HCT116 (cell line): ENCODE measurements at regions not wholly inside any gene's neighbourhood (a gene's known extent, or its start where the extent isn't known, plus 50 kb on each side); places are given as distances from the start of the nearest gene placed in this dataset.

ENCODE experiments used
- ATAC-seq: fragments of 200-7000 bp; cut with Tn5 transposase; 2 replicates; pipeline ENCODE4 v1.9.1; 2020; ENCODE audit warnings: mild to moderate bottlenecking, moderate library complexity
- BruUV-seq: library from RNA; stranded (reverse); fragments of 400-500 nt; replicated peaks from 2 replicates; lab custom pipeline; 2021; lab: Mats Ljungman, UMichigan
- CTCF ChIA-PET: fragments of 300-600 bp; sonication (Branson Sonifier 250); formaldehyde crosslinking; loops from one replicate; lab custom pipeline; 2021; ENCODE audit warnings: antibody characterized with exemption; lab: Charles Lee
- POLR2A ChIA-PET: fragments of 300-600, 350-600 bp; sonication (Branson Sonifier 250); formaldehyde crosslinking; loops from one replicate; lab custom pipeline; 2021; ENCODE audit warnings: antibody characterized with exemption; lab: Charles Lee
- RAD21 ChIA-PET, 2 experiments: fragments of 300-600 bp; sonication (Branson Sonifier 250); formaldehyde crosslinking; loops; one replicate each; lab custom pipeline; 2023; ENCODE audit warnings: low total read pairs in 2 of 2; ENCODE audit not compliant: uncharacterized antibody in 2 of 2, unreplicated experiment in 2 of 2, low non-redundant PET in 1 of 2; lab: Charles Lee
- DNase-seq: peaks from one replicate; pipeline ENCODE4 v3.0.0-alpha.2; 2010; ENCODE audit warnings: low read depth, low spot score
- H2AFZ ChIP-seq: fragments of 200-600 bp; shearing (Covaris generic), sonication (generic); 2 replicates; pipeline ENCODE4 v1.6.1; 2017; ENCODE audit warnings: low read depth, mixed run types, mixed read lengths, antibody characterized with exemption, low read length; ENCODE audit not compliant: poor library complexity, severe bottlenecking
- H3K27ac ChIP-seq: 2 replicates; pipeline ENCODE4 v1.5.1; 2012; ENCODE audit warnings: low read depth, low read length
- H3K27me3 ChIP-seq: fragments of 200-600 bp; sonication (generic); 2 replicates; pipeline ENCODE4 v1.6.1; 2016; ENCODE audit warnings: mixed run types, low read length, mixed read lengths; ENCODE audit not compliant: insufficient read depth
- H3K36me3 ChIP-seq, 2 experiments: fragments of 200-500 bp in 1 of 2; fragments of 200-600 bp in 1 of 2; sonication (Bioruptor generic) in 1 of 2; sonication (generic) in 1 of 2; 2 replicates each; pipeline versions ENCODE4 v1.5.1 to v1.6.1; 2014 to 2016; ENCODE audit warnings: low read length in 2 of 2, inconsistent platforms in 1 of 2, mixed read lengths in 1 of 2, mixed run types in 1 of 2; ENCODE audit not compliant: insufficient read depth in 2 of 2, control insufficient read depth in 1 of 2
- H3K4me1 ChIP-seq, 2 experiments: fragments of 200-600 bp in 1 of 2; sonication (generic) in 1 of 2; 2 replicates each; pipeline versions ENCODE4 v1.5.1 to v1.6.1; 2012 to 2017; ENCODE audit warnings: low read length in 2 of 2, inconsistent platforms in 1 of 2, mild to moderate bottlenecking in 1 of 2, mixed read lengths in 1 of 2, mixed run types in 1 of 2, moderate library complexity in 1 of 2; ENCODE audit not compliant: insufficient read depth in 2 of 2, control insufficient read depth in 1 of 2
- H3K4me2 ChIP-seq: fragments of 200-600 bp; sonication (generic); 2 replicates; pipeline ENCODE4 v1.6.1; 2017; ENCODE audit warnings: mixed run types, low read length, mixed read lengths
- H3K4me3 ChIP-seq, 2 experiments: fragments of 200-600 bp in 1 of 2; sonication (generic) in 1 of 2; replicated peaks in 1 of 2; 2 replicates each; pipeline ENCODE4 v1.5.1; 2011 to 2016; ENCODE audit warnings: low read length in 2 of 2, control low read depth in 1 of 2, low read depth in 1 of 2, mild to moderate bottlenecking in 1 of 2, mixed read lengths in 1 of 2, mixed run types in 1 of 2
- H3K79me2 ChIP-seq: fragments of 200-600 bp; sonication (generic); 2 replicates; pipeline ENCODE4 v1.6.1; 2017; ENCODE audit warnings: mild to moderate bottlenecking, mixed run types, low read length, moderate library complexity, mixed read lengths; ENCODE audit not compliant: insufficient read depth
- H3K9ac ChIP-seq: fragments of 200-600 bp; sonication (generic); 2 replicates; pipeline ENCODE4 v1.6.1; 2016; ENCODE audit warnings: low read length, mixed read lengths
- H3K9me2 ChIP-seq: fragments of 200-600 bp; sonication (generic), shearing (Covaris generic); 2 replicates; pipeline ENCODE4 v1.6.1; 2017; ENCODE audit warnings: mixed run types, mild to moderate bottlenecking, moderate library complexity; ENCODE audit not compliant: insufficient read depth
- H3K9me3 ChIP-seq, 2 experiments: fragments of 200-500 bp in 1 of 2; fragments of 200-600 bp in 1 of 2; sonication (Bioruptor generic) in 1 of 2; sonication (generic) in 1 of 2; 2 replicates each; pipeline ENCODE4 v1.6.1; 2014 to 2017; ENCODE audit warnings: low read length in 2 of 2, mixed read lengths in 2 of 2, inconsistent platforms in 1 of 2, low read depth in 1 of 2, mild to moderate bottlenecking in 1 of 2, mixed run types in 1 of 2, moderate library complexity in 1 of 2; ENCODE audit not compliant: control insufficient read depth in 1 of 2, insufficient read depth in 1 of 2
- H4K20me1 ChIP-seq: fragments of 200-600 bp; sonication (generic), shearing (Covaris generic); 2 replicates; pipeline ENCODE4 v1.6.1; 2017; ENCODE audit warnings: mixed run types, mild to moderate bottlenecking, moderate library complexity; ENCODE audit not compliant: insufficient read depth
- CEBPB ChIP-seq: IDR thresholded peaks from 2 replicates; pipeline ENCODE4 v1.6.1; 2012; ENCODE audit warnings: low read depth
- ELF1 ChIP-seq: IDR thresholded peaks from 2 replicates; pipeline ENCODE4 v1.6.1; 2012; ENCODE audit warnings: low read depth, borderline replicate concordance
- JUND ChIP-seq: IDR thresholded peaks from 2 replicates; pipeline ENCODE4 v1.6.1; 2012
- POLR2A ChIP-seq: IDR thresholded peaks from 2 replicates; pipeline ENCODE4 v1.7.0; 2011; ENCODE audit warnings: borderline replicate concordance; ENCODE audit not compliant: insufficient read depth, insufficient read length; ENCODE audit errors: extremely low read depth
- RAD21 ChIP-seq: IDR thresholded peaks from 2 replicates; pipeline ENCODE4 v1.6.1; 2012; ENCODE audit warnings: low read depth, mild to moderate bottlenecking
- intact Hi-C: fragments of 100-400 bp; cut with micrococcal nuclease; formaldehyde crosslinking; loops from 2 replicates; pipeline ENCODE4 v1.10.0; 2022
- TF ChIP-seq, protein P1 (sequence below): IDR thresholded peaks from 2 replicates; pipeline ENCODE4 v1.6.1; 2012
- TF ChIP-seq, protein P2 (sequence below): IDR thresholded peaks from 2 replicates; pipeline ENCODE4 v1.6.1; 2011; ENCODE audit warnings: mild to moderate bottlenecking, low read length, moderate library complexity; ENCODE audit not compliant: insufficient replicate concordance; ENCODE audit errors: extremely low read depth

DNA sequence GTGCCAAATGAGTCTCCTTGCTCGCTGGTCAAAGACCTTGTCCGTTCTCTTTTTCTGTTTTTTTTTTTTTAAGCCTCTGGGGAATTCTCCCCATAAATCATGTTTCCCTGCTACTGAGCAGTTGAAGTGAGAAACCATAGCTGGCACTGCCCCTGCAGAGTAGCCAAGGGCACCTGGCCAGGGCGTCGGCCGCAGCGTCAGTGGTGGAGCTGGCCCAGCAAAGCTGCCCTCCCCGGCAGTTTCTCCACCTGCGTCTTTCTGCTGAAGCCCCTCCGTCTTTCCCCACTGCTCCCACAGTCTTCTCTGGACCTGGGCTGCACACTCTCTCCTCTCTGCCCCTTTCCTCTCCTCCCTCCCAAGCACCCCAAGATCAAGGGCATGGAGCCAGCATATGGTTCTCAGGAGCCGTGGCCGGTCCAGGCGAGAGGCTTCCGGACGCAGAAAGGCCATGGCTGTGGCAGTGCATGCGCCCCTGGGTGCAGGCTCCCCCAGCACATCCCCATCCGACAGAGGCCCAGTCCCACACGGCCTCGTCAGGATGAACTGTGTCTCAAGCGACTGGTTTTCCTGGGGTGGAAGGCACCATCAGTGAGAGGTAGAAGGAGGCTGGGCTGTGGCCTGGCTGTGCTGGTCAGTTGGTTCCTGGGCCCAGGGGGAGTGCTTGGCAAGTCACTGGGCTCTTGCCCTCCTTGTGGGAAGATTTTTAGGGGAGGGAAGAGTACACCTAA, 218.1 kb downstream of the ERMARD start:
- DNase-seq (no peak), ATAC-seq (no peak)
- no peaks in the 10 kb centered on the region for H3K27me3 ChIP-seq
- no peak overlapping the region for H3K4me2 ChIP-seq
- H3K9me3 ChIP-seq: no peaks in the 10 kb centered on the region
- no peaks in the 10 kb centered on the region for H3K9me2 ChIP-seq
- no peak overlapping the region for H3K4me3 ChIP-seq
- intact Hi-C loops: no loop called here
- RAD21 ChIA-PET: no interaction called here
- no peaks in the 10 kb centered on the region for H4K20me1 ChIP-seq
- no peaks in the 10 kb centered on the region for H3K36me3 ChIP-seq
- H3K27ac ChIP-seq: no peak overlapping the region
- no TSS peak for BruUV-seq
- H3K9ac ChIP-seq: no peak overlapping the region
- CTCF ChIA-PET: no interaction called here
- TF ChIP-seq POLR2A (no peak), JUND (no peak), RAD21 (no peak), ELF1 (no peak), CEBPB (no peak)
- TF ChIP-seq, protein P1, sequence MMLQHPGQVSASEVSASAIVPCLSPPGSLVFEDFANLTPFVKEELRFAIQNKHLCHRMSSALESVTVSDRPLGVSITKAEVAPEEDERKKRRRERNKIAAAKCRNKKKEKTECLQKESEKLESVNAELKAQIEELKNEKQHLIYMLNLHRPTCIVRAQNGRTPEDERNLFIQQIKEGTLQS: no peak
- TF ChIP-seq, protein P2, sequence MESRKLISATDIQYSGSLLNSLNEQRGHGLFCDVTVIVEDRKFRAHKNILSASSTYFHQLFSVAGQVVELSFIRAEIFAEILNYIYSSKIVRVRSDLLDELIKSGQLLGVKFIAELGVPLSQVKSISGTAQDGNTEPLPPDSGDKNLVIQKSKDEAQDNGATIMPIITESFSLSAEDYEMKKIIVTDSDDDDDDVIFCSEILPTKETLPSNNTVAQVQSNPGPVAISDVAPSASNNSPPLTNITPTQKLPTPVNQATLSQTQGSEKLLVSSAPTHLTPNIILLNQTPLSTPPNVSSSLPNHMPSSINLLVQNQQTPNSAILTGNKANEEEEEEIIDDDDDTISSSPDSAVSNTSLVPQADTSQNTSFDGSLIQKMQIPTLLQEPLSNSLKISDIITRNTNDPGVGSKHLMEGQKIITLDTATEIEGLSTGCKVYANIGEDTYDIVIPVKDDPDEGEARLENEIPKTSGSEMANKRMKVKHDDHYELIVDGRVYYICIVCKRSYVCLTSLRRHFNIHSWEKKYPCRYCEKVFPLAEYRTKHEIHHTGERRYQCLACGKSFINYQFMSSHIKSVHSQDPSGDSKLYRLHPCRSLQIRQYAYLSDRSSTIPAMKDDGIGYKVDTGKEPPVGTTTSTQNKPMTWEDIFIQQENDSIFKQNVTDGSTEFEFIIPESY: no peak
- H3K4me1 ChIP-seq: no peaks in the 10 kb centered on the region
- no peaks in the 10 kb centered on the region for H3K79me2 ChIP-seq
- H2AFZ ChIP-seq: no peak overlapping the region
- POLR2A ChIA-PET: no interaction called here
